NCI-H146 treated with DMSO at 0.1 percent for 48 hours (cell line): ENCODE measurements at regions not wholly inside any gene's neighbourhood (a gene's known extent, or its start where the extent isn't known, plus 50 kb on each side); places are given as distances from the start of the nearest gene placed in this dataset.

Experiments
- DNase-seq: peaks from one replicate; lab custom pipeline; 2025; ENCODE audit not compliant: unreplicated experiment; lab: John Stamatoyannopoulos, UW

DNA sequence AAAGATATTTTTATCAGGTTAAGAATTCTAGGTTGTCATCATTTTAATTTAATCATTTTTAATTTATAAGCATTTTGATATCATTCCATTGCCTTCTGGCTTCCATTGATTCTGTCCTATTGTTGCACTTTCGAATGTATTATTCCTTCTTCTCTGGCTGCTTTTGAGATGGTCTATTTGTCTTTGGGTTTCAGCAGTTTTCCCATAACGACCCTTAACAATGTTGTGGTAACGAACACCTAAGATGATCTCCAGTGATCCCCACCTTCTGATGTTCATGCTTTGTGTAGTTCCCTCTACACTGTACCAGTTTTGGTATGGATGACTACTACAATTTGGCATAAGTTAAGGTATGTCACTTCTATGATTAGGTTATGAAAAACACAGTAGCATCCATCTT lies 59.9 kb downstream of the MINAR1 start:
- DNase-seq = no peak

DNA sequence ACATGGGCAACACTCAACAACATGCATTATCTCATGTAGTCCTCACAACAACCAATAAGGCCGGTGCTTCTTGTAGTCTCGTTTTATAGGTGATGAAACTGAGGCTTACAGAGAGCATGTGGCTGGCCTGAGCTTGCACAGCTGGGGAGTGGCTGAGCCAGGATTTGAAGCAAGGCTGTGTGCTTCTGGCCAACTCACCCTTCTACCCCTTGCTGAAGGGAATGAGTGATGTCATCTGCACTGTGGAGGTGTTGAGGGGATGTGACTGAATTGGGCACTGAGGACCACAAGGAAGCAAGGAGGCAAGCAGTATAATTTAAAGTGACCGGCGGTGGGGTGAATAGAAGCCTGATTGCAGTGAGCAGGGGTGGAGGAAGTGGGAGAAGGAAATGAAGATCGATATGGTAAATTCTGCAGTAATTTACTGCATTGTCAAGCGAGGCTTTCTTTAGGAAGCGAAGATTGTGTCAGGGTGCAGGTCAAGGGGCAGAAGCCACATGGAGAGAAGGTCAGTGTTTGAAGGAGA lies 62.3 kb downstream of the MINAR1 start:
- no peak for DNase-seq

DNA sequence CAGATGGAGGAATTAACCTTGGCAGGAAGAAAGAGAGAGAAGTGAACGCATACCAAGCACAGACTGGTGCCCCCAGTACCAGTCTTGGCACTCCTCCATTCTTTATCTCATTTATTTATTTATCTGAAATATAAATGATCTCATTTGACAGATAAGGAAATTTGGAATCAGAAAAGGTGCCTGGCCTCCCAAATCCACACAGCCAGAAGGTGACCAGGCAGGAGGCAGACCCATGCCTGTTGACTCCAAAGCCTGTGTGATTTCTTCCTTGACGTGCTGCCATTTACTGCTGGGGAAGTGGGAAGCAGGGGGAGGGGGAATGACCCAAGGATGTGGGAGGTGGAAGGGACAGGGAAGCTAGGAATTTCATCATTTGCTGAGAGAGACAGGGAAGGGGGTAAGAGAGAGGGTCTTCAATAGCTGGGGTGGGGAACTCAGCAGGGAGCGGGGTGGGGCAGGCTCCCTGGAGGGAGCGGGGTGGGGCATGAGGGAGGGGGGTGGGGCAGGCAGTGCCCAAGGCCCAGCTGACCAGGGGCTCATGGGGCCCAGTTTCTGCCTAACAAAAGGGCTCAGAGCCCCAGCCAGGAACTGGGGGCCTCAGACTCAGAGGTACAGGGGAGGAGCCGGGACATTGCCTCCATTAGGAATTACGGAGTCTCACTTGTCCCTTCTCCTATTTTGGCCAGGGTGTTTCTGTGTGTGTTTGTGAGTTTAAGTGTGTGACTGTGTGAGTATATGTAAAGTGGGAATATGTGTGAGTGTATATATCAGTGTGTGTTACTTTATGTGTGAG lies 63.0 kb downstream of the MINAR1 start:
- no peak for DNase-seq

DNA sequence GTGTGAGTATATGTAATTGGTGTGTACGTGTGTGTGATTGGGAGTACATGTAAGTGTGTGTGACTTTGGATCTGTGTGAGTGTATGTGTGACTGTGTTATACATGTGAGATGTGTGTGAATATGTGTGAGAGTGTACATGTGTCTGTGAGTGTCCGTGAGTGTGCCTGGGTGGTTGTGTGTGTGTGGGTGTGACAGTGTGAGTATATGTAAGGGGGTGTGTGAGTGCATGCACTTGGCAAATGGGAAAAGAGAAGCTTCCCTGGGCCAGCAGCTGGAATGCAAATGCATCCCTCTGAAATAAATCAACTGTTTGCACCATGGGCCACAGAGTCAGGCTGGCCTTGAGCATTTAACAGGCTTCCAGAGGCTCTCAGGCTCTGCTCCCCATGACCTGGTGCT lies 63.6 kb downstream of the MINAR1 start:
- DNase-seq = no peak

DNA sequence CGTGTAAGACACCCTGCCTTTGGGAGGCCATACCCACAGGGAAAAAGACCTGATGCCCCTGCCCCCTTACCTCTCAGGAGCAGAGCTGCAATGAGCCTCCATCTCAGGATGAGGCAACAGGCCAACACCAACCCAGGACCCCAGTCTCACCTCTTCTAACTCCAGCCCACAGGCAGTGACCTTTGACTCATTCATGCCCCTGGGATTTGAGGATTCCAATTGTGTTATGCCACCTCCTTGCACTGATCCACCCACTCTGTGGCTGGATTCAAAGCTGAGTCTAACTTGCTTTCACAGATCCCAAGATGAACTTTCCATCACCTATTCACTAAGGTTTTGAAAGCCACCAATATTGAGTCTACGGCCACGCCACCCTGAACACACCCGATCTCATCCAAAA lies 64.7 kb downstream of the MINAR1 start:
- DNase-seq = no peak

DNA sequence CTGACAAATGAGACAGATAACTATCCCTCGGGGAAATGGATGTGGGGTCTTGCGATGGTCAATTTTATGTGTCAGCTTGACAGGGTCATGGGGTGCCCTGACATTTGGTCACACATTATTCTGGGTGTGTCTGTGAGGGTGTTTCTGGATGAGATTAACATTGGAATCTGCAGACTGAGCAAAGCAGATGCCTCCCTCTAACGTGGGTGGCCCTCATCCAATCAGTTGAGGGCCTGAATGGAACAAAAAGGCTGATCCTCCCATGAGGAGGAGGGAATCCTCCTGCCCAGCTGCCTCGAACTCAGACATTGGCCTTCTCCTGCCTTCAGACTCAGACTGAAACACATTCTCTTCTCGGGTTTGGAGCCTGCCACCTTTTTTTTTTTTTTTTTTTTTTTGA lies 69.0 kb downstream of the MINAR1 start:
- no peak for DNase-seq

DNA sequence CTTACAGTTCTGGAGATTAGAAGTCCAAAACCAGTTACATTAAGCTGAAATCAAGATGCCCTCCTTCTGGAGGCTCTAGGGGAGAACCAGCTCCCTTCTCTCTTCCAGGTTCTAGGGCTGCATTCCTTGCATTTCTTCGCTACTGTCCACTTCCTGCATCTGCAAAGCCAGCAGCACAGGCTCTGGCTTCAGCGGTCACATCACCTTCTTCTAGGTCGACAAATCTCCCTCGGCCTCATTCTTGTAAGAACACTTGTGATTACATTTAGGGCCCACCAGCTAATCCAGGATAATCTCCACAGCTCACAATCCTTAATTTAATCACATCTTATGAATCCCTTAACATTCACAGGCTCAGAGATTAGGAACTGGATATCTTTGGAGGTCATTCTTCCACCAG lies 73.8 kb downstream of the MINAR1 start:
- no peak for DNase-seq

DNA sequence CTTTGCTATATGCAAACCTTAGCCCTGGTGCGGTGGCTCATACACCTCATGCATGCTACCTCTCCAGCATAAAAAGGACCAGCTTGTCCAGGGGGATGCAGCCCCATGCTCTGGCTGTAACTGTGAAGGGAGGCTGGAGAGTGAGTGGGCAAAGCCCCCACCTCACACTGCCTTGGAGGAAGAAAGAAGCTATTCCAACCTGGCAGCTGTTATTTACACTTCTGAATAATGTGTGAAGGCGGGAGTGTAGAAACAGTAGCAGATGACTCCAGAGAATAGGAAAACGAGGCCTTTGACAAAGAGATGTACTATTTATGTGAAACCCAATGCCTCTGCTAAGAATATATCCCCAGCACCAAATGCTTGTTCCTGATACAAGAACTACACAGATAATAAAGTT lies 80.7 kb downstream of the MINAR1 start:
- DNase-seq = peak; percentile 49

DNA sequence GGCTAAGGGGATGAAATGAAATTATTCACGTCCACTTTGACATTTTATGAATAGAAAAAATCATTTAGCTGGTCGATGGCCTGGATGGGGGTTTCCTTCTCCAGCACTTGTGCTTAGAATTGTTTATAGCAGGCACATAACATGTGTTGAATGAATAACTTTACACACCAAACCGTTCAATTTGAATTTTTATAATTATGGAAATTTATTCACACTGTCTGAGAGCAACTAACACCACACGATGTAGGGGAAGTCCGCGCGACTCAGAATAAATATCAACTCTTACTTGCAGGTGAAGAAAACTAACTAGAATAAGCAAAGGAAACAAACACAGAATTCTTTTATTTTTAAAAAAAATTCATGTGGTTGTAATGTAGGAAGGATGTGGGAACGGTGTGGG lies 81.3 kb downstream of the MINAR1 start:
- DNase-seq = no peak

DNA sequence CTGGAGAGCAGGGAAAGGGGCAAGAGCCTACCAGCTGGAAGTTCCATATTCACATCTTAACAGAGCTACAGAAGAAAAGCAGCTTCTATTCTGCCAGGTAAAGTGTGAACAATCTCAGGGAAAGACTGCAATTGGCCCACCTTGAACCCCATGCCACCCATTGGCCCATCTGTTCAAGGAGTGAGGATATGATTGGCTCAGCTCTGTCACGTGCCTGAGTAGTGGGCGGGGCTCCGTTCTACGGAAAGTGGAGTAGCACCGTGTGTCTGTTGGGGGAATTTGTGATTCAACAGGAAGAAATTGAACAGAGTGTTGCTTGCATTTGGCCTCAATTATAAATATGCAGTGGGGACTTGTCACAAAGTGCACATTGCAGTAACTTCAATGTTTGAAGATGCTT lies 81.8 kb downstream of the MINAR1 start:
- DNase-seq = no peak

DNA sequence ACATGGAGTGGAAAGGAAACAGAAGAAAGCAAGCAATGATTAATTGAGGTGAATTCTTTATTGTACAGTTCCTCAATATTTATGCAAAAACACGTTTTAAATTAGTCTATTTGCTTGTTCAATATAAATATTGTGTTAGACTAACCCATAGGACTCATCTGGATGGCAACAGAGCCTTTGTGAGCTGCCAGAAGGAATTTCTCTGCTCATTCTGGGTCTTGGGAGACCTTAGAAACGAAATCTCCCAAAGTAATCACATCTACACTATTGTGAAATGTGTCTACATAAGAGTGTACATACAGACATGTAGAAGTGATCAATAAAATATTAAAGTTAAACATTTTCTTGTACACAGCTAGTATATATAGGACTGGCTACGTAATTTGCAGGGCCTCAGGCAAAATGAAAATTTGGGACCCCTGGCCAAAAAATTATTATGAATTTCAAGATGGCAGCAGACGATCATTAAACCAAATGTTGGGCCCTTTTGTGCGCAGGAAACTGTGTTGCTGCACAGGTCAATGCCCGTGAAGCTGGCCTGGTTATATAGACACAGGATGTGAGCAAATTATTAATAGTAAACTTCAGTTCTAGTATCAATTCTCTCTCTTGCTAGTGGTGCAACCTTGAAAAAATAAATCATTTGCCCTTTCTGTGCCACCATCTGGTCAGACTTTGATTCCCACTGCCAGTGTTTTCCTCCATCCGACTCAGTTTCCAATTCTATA lies 83.3 kb downstream of the MINAR1 start:
- DNase-seq = no peak

DNA sequence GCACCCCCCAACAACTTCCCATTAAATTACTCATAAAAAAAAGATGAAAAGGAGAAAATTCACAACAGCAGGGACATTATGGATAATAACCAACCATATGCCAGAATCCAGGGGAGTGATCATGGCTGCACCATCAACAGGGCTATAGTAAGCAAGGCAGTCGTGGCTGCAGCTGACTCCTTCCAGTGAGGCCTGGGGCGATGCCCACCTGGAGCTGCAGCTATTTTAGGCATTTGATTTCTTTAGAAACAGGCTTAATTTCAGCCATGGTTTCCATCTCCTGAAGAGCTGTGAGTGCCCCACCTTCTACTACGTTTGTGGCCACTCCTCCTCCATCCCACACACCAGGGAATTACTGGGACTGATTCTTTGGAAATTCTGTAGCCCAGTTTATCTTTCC lies 84.0 kb downstream of the MINAR1 start:
- DNase-seq = peak; percentile 46

DNA sequence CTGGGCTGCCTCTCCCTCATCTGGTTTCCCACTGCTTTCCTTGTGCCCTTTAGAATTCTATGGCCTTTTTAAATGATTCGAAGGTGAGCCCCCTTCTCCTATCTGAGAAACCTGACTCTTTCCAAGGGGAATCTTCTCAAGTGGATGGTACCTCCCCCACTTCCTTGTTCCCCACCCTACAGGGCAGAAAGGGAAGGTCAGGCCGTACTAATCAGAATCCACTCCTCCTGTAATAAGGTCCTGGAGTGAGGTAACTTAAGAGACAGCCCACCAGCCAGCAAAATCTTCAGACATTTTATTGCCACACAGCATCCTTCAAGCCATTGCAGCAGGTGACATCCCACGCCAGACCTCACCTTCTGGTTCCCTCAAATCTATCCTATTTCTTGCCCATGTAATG lies 84.5 kb downstream of the MINAR1 start:
- DNase-seq = no peak

DNA sequence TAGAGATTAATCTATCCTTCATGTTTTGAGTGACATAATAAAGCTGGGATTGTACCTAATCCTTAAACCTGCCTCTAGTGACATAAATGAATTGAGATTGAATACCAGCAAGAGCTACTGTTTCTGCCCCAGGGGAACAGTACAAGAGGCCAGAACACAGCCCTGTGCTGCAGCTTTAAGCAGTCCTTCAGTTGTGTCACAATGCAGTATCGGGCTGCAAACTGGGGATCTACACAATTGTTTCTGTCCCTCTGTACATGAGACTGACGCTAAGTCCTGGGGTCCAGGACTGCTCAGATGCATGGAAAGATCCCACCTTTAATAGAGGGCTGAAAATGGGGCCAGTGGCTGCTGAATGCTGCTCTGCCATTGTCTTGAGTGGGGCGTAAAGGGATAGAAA lies 87.5 kb downstream of the MINAR1 start:
- DNase-seq = no peak

DNA sequence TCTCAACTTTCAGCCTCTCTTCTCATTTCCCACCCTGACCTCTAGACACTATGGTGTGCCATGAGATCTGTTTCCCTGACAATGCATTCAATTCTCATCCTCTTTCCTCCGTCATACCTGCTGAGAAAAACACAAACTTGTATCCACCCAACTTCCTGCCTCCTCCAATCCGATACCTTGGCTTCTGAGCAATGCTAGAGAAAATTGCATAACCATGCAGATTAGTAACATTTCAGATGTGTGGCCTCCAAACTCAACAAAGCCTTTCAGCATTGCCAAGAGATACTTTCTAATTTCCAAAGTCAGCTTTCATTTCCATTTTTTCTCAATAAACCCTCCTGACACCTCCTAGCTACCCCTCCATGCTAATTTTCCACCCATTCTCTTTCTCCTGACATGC lies 88.5 kb downstream of the MINAR1 start:
- no peak for DNase-seq

DNA sequence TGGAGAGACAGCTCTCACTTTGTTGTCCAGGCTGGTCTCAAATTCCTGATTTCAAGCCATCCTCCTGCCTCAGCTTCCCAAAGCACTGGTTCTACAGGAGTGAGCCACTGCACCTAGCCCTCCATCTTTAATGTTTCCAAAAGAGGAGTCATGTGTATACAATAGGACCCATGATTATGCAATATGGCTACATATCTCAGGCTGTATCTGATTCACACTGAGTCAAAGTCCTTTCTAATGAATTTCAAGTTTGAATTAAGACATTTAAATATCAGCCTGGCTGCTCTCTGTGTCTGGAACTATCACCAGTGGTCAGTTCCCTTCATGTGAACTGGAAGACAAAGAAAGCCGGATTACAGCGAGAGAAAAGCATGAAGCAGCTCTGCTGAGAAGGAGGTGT lies 90.5 kb downstream of the MINAR1 start:
- DNase-seq = no peak

DNA sequence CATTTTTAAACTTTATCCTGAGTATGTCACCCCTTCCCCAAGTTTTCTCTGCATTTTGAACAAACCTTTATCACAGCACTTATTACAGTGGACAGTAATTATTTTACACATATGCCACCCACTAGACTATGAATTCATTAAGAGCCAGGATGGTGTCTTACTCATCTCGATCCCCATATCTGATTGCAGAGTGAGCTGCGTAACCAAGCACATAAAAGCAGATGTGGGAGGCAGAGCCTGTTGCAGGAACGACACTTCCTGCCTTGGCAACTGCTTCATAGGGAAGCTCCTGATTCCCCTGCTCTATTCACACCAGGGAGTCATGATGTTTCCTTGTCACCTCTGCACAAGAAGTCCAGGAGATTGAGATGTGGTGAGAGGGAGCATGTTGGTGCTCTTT lies 91.1 kb downstream of the MINAR1 start:
- DNase-seq = no peak

DNA sequence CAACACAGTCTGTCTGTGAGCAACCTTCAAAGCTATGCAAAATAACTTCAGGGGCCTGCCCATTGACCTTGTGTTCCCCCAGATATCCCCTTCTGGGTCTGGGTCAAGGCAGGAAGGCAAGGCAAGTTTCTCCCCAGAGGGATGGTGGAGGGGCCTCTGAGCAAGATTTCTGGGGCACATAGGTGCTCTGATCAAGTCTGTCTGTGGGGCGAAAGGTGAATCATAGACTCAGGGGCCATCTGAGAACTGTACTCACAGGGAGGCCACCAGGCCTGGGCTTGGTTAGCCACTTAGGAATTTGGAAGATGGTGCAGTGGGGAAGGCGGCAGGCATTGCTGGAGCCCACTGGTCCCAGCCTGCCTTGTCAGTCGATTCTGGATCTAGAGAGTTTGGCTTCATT lies 92.4 kb downstream of the MINAR1 start:
- DNase-seq = no peak

DNA sequence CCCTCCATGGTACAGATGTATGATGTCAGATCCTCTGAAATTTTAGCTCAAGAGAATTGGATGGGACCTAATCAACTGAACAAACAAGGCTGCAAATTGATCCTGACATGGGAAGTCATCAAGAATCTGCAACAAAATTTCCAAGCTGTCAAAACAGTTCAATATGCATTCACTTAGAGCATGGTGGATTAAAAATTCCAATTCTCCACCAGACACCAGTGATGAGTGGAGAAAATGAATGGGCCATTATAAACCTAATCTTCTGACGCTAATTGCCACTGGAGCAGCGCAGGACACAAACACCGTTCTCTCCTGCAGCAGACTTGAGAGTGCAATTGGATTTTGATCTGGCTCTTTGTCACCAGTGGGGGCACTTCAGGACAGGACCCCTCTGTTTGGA lies 94.2 kb downstream of the MINAR1 start:
- DNase-seq = no peak

DNA sequence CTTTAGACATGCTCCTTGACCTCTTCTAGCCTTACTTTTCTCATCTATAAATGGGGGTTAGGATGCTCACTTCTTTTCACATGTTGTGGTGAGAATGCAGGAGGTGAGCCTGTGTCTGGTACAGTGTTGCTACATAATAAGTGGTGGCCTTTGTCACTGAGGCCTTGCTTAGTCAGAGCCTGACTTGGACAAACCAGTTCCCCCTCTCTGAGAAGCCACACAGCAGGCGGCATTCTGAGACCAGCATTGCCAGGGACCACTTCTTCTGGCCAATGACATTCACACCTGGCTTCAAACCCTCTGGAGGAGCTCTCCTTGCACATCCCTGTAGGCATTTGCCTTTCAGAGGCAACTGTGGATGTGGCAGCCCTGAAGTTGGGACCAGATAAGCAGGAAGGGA lies 95.7 kb downstream of the MINAR1 start:
- DNase-seq = no peak

DNA sequence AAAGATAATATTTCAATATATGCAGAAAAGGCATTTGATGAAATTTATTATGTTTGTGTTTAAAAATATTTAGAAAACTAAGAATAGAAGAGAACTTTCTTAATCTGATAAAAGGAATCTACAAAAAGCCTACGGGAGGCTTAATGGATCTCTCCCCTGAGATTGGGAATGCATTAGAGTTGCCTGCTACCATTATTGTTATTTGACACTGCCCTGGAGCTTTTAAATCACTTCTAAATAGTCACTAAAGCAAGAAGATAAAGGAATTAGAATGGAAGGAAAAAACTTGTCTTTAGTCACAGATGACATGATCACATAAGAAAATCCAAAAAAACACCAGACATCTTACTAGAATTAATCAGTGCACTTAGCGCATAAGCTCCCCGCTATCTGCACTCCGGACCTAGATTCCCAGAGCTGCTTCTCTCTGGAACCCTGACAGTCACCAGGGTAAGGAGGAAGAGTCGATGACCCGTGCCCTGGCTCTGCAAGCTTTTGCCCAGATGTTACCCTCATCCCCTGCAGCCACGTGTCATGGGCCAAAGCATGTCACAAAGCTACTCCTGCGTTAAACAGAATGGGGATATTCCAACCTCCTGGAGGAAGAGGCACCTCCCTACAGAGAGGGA lies 97.1 kb downstream of the MINAR1 start:
- no peak for DNase-seq

DNA sequence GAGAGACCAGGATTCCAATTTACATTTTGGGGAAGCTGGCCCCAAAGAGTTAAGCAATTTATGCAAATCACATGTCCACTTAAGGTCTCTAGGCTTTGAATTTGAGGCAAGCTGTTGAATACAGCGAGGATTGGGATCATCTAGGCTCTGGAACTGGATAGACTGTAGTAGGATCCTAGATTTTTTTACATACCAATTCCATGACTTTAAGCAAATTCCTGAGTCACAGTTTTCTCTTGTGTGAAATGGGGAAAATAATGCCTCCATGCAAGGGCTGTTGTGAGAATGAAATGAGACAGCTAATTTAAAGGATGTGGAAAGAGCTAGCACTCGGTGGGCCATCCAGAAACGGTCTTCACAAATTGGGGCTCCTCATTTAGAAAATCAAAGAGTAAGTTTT lies 103.4 kb downstream of the MINAR1 start:
- no peak for DNase-seq
